AG10803 (cell line): ENCODE measurements at regions not wholly inside any gene's neighbourhood (a gene's known extent, or its start where the extent isn't known, plus 50 kb on each side); places are given as distances from the start of the nearest gene placed in this dataset.

Experiments used
- DNase-seq: peaks from one replicate; pipeline ENCODE4 v3.0.0; 2010; ENCODE audit warnings: low read depth
- H3K4me3 ChIP-seq: 2 replicates; pipeline ENCODE4 v1.5.1; 2011; ENCODE audit warnings: mild to moderate bottlenecking, low read length, control low read depth
- CTCF ChIP-seq: conservative IDR thresholded peaks from 2 replicates; pipeline ENCODE4 v1.5.1; 2011; ENCODE audit warnings: mild to moderate bottlenecking, low read length, control low read depth, inconsistent platforms

- DNase-seq = no peak
- no peak for TF ChIP-seq CTCF
- no peak overlapping the region for H3K4me3 ChIP-seq
Measured at GRCh38 chr7:68978710-68979109, 619.6 kb upstream of the AUTS2 start.

- TF ChIP-seq CTCF = no peak
- DNase-seq = peak; percentile 50
- peak overlapping the region; percentile 7; the same call in 1 of the 2 replicates for H3K4me3 ChIP-seq
Measured at GRCh38 chr7:68980011-68980410, 618.3 kb upstream of the AUTS2 start.

- DNase-seq = peak; percentile 65
Measured at GRCh38 chr7:68980432-68980831, 617.8 kb upstream of the AUTS2 start.

GRCh38 chr7:68984306-68984705 is 614.0 kb upstream of the AUTS2 start:
- TF ChIP-seq CTCF = no peak
- no peak overlapping the region for H3K4me3 ChIP-seq
- DNase-seq = no peak

More at GRCh38 chr7:68980432-68980831, 617.8 kb upstream of the AUTS2 start:
- H3K4me3 ChIP-seq = peak overlapping the region; percentile 7; the same call in 1 of the 2 replicates

GRCh38 chr7:68994841-68995240 is 603.4 kb upstream of the AUTS2 start:
- no peak for DNase-seq
- no peak for TF ChIP-seq CTCF
- no peak overlapping the region for H3K4me3 ChIP-seq

- no peak overlapping the region for H3K4me3 ChIP-seq
Measured at GRCh38 chr7:68998136-68998535, 600.1 kb upstream of the AUTS2 start.

GRCh38 chr7:69002416-69002815 is 595.9 kb upstream of the AUTS2 start:
- TF ChIP-seq CTCF = no peak
- DNase-seq = peak; percentile 87
- no peak overlapping the region for H3K4me3 ChIP-seq

More at GRCh38 chr7:68998136-68998535, 600.1 kb upstream of the AUTS2 start:
- no peak for TF ChIP-seq CTCF
- peak; percentile 61 for DNase-seq

- H3K4me3 ChIP-seq = no peak overlapping the region
- DNase-seq = no peak
- no peak for TF ChIP-seq CTCF
Measured at GRCh38 chr7:69012149-69012548, 586.1 kb upstream of the AUTS2 start.
